ENCODE measurements at regions not wholly inside any gene's neighbourhood (a gene's known extent, or its start where the extent isn't known, plus 50 kb on each side); places are given as distances from the start of the nearest gene placed in this dataset.

GRCh38 chr6:134519465-134519864, 201.6 kb upstream of the SGK1 start:
- TF ChIP-seq CHD2 (IDR thresholded peaks at IDR 0.05; ENCODE audit: low read length, partially characterized antibody), result no peak
- no peak for TF ChIP-seq REST (IDR thresholded peaks at IDR 0.05)
- TF ChIP-seq, protein P1, sequence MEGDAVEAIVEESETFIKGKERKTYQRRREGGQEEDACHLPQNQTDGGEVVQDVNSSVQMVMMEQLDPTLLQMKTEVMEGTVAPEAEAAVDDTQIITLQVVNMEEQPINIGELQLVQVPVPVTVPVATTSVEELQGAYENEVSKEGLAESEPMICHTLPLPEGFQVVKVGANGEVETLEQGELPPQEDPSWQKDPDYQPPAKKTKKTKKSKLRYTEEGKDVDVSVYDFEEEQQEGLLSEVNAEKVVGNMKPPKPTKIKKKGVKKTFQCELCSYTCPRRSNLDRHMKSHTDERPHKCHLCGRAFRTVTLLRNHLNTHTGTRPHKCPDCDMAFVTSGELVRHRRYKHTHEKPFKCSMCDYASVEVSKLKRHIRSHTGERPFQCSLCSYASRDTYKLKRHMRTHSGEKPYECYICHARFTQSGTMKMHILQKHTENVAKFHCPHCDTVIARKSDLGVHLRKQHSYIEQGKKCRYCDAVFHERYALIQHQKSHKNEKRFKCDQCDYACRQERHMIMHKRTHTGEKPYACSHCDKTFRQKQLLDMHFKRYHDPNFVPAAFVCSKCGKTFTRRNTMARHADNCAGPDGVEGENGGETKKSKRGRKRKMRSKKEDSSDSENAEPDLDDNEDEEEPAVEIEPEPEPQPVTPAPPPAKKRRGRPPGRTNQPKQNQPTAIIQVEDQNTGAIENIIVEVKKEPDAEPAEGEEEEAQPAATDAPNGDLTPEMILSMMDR (IDR thresholded peaks at IDR 0.05), result no peak
